K562 (cell line): ENCODE measurements at regions not wholly inside any gene's neighbourhood (a gene's known extent, or its start where the extent isn't known, plus 50 kb on each side); places are given as distances from the start of the nearest gene placed in this dataset.

ENCODE experiments used
- ATAC-seq: fragments of 200-7000 bp; cut with Tn5 transposase; 3 replicates; pipeline ENCODE4 v1.9.1; 2020; ENCODE audit warnings: moderate library complexity
- BruUV-seq: library from RNA; stranded (reverse); fragments of 400-500 nt; replicated peaks from 2 replicates; lab custom pipeline; 2021; lab: Mats Ljungman, UMichigan
- CTCF ChIA-PET: fragments of 300-600 bp; formaldehyde crosslinking; extraction: SDS; loops from one replicate; lab custom pipeline; 2021; ENCODE audit warnings: low intra/inter-chr PET ratio; lab: Yijun Ruan, JAX
- POLR2A ChIA-PET: fragments of 300-600, 350-650 bp; sonication (Branson Sonifier 250); formaldehyde crosslinking; extraction: SDS; loops from one replicate; lab custom pipeline; 2021; ENCODE audit warnings: antibody characterized with exemption, inconsistent platforms; lab: Yijun Ruan, JAX
- DNase-seq, 4 experiments: peaks; one replicate each; pipeline versions ENCODE4 v3.0.0 to v3.0.0-alpha.2; 2011 to 2018; ENCODE audit warnings: low spot score in 3 of 4, mixed read lengths in 3 of 4; ENCODE audit errors: extremely low read depth in 1 of 4
- FAIRE-seq: peaks from 2 replicates; lab custom pipeline; 2011; peaks lifted over from hg19 to GRCh38; lab: Jason Lieb, UNC
- H2AFZ ChIP-seq: 2 replicates; pipeline ENCODE4 v1.6.0; 2011; ENCODE audit warnings: low read depth, low read length, control low read depth, inconsistent platforms
- H3K27ac ChIP-seq: fragments of 200-600 bp; 3 replicates; pipeline ENCODE4 v1.8.0; 2011; ENCODE audit warnings: low read depth, mild to moderate bottlenecking, control low read depth, inconsistent platforms, low read length, moderate library complexity, mixed read lengths; ENCODE audit errors: extremely low read depth
- H3K27me3 ChIP-seq, 2 experiments: fragments of 300-600 bp in 1 of 2; 2 replicates in 1 of 2; 3 replicates in 1 of 2; pipeline versions ENCODE4 v1.6.0 to v1.8.0; 2011; ENCODE audit warnings: inconsistent platforms in 2 of 2, low read length in 2 of 2, mild to moderate bottlenecking in 1 of 2, mixed read lengths in 1 of 2, moderate library complexity in 1 of 2; ENCODE audit not compliant: control insufficient read depth in 2 of 2, insufficient read depth in 2 of 2
- H3K36me3 ChIP-seq: fragments of 300-600 bp; 3 replicates; pipeline ENCODE4 v1.8.0; 2011; ENCODE audit warnings: mild to moderate bottlenecking, low read length, inconsistent platforms; ENCODE audit not compliant: control insufficient read depth, insufficient read depth
- H3K4me1 ChIP-seq, 2 experiments: fragments of 200-600 bp in 1 of 2; replicated peaks in 1 of 2; 2 replicates in 1 of 2; 3 replicates in 1 of 2; pipeline versions ENCODE4 v1.5.1 to v1.8.0; 2011; ENCODE audit warnings: inconsistent platforms in 2 of 2, low read length in 2 of 2, mild to moderate bottlenecking in 1 of 2, mixed read lengths in 1 of 2, moderate library complexity in 1 of 2; ENCODE audit not compliant: control insufficient read depth in 2 of 2, insufficient read depth in 2 of 2
- H3K4me2 ChIP-seq: 2 replicates; pipeline ENCODE4 v1.6.1; 2011; ENCODE audit warnings: low read length, control low read depth, inconsistent platforms, mixed read lengths; ENCODE audit not compliant: insufficient read depth
- H3K4me3 ChIP-seq: fragments of 200-600 bp; sonication (generic), shearing (Covaris generic); 2 replicates; pipeline ENCODE4 v1.5.1; 2016; ENCODE audit warnings: control low read depth, inconsistent platforms
- H3K79me2 ChIP-seq: fragments of 200-600 bp; 3 replicates; pipeline ENCODE4 v1.8.0; 2011; ENCODE audit warnings: low read length, inconsistent platforms; ENCODE audit not compliant: control insufficient read depth, insufficient read depth
- H3K9ac ChIP-seq, 2 experiments: 2 replicates each; pipeline versions ENCODE4 v1.6.0 to v1.6.1; 2011; ENCODE audit warnings: low read depth in 2 of 2, low read length in 2 of 2, control low read depth in 1 of 2, inconsistent platforms in 1 of 2, mild to moderate bottlenecking in 1 of 2, mixed read lengths in 1 of 2; ENCODE audit not compliant: insufficient read depth in 1 of 2
- H3K9me1 ChIP-seq: one replicate; pipeline ENCODE4 v1.6.0; 2011; ENCODE audit warnings: inconsistent platforms, mild to moderate bottlenecking, low read length, moderate library complexity; ENCODE audit not compliant: control insufficient read depth, insufficient read depth
- H3K9me3 ChIP-seq: replicated peaks from 2 replicates; pipeline ENCODE4 v1.5.1; 2011; ENCODE audit warnings: low read depth, low read length, inconsistent platforms; ENCODE audit not compliant: control insufficient read depth, insufficient read depth
- H4K20me1 ChIP-seq: replicated peaks from 2 replicates; pipeline ENCODE4 v1.6.1; 2011; ENCODE audit warnings: low read length, inconsistent platforms, mixed read lengths; ENCODE audit not compliant: control insufficient read depth, insufficient read depth
- GABPB1 ChIP-seq: sonication (generic); formaldehyde crosslinking; IDR thresholded peaks from 2 replicates; pipeline ENCODE4 v1.8.0; 2022; ENCODE audit warnings: mild to moderate bottlenecking, missing genetic modification reagents
- HOXB6 ChIP-seq: fragments of 250-450 bp; sonication (Bioruptor Pico); IDR thresholded peaks from 2 replicates; pipeline ENCODE4 v1.5.1; 2022; ENCODE audit warnings: mild to moderate bottlenecking, borderline replicate concordance
- NCOA1 ChIP-seq: fragments of 450-650 bp; IDR thresholded peaks from 2 replicates; pipeline ENCODE4 v1.6.1; 2016; ENCODE audit warnings: low read depth
- NRF1 ChIP-seq, 2 experiments: fragments of 450-650 bp; IDR thresholded peaks in 1 of 2; conservative IDR thresholded peaks in 1 of 2; 2 replicates each; pipeline ENCODE4 v1.6.1; 2014; ENCODE audit warnings: mild to moderate bottlenecking in 2 of 2
- POLR3G ChIP-seq: IDR thresholded peaks from 2 replicates; pipeline ENCODE4 v1.6.1; 2011; ENCODE audit not compliant: insufficient read length, insufficient replicate concordance; ENCODE audit errors: extremely low read depth
- RB1 ChIP-seq: fragments of 450-650 bp; IDR thresholded peaks from 2 replicates; pipeline ENCODE4 v1.6.1; 2017; ENCODE audit warnings: low read depth, mild to moderate bottlenecking
- STAT6 ChIP-seq: sonication (generic); formaldehyde crosslinking; IDR thresholded peaks from 2 replicates; pipeline ENCODE4 v1.8.1; 2023; ENCODE audit warnings: mild to moderate bottlenecking, missing genetic modification reagents
- TGIF2 ChIP-seq: sonication (generic); formaldehyde crosslinking; IDR thresholded peaks from 2 replicates; pipeline ENCODE4 v1.8.1; 2022; ENCODE audit warnings: mild to moderate bottlenecking, missing genetic modification reagents, moderate library complexity
- ZMIZ1 ChIP-seq, 2 experiments: fragments of 150-350 bp in 1 of 2; IDR thresholded peaks; 2 replicates each; pipeline ENCODE4 v1.6.1; 2012 to 2016; ENCODE audit warnings: low read depth in 2 of 2, low read length in 2 of 2, mild to moderate bottlenecking in 1 of 2, moderate library complexity in 1 of 2
- ZNF3 ChIP-seq: fragments of 250-450 bp; sonication (Bioruptor Pico); IDR thresholded peaks from 2 replicates; pipeline ENCODE4 v1.5.0; 2021; ENCODE audit warnings: mild to moderate bottlenecking, moderate library complexity
- ZNF41 ChIP-seq: fragments of 250-450 bp; sonication (Bioruptor Pico); conservative IDR thresholded peaks from 2 replicates; pipeline ENCODE4 v1.4.0; 2020; ENCODE audit warnings: mild to moderate bottlenecking
- ZNF75A ChIP-seq: fragments of 450-650 bp; formaldehyde crosslinking; IDR thresholded peaks from 2 replicates; pipeline ENCODE4 v1.4.0; 2020; ENCODE audit warnings: mild to moderate bottlenecking
- WGBS: fragments of 100-300 bp; shearing (Covaris generic); methylation state at CpG from one replicate; pipeline ENCODE4 v1.1.6; 2016; ENCODE audit warnings: low coverage, mixed read lengths; ENCODE audit not compliant: insufficient coverage; ENCODE audit errors: missing lambda C conversion rate; 5-methylcytosine and 5-hydroxymethylcytosine counted together
- in situ Hi-C: fragments of 300-500 bp; cut with MboI; formaldehyde crosslinking; loops from 4 replicates; pipeline ENCODE4 v1.15.0; 2018; ENCODE audit warnings: inconsistent platforms, mixed read lengths
- intact Hi-C: fragments of 100-400 bp; cut with micrococcal nuclease; formaldehyde crosslinking; loops from 2 replicates; pipeline ENCODE4 v1.14.2; 2022
- TF ChIP-seq, protein P1 (sequence below): sonication (generic); IDR thresholded peaks from 2 replicates; pipeline ENCODE4 v1.6.1; 2016
- TF ChIP-seq, protein P2 (sequence below): conservative IDR thresholded peaks from 2 replicates; pipeline ENCODE4 v1.6.1; 2011; ENCODE audit warnings: low read depth, mild to moderate bottlenecking, low read length; ENCODE audit not compliant: control insufficient read depth

GRCh38 chr7:81159402-81159801, 240.6 kb upstream of the SEMA3C start (continued):
- TF ChIP-seq NRF1 (conservative IDR thresholded peaks at IDR 0.05 in 1 of 2, IDR thresholded peaks at IDR 0.05 in 1 of 2) (no peak), ZNF41 (no peak), POLR3G (no peak), HOXB6 (CRISPR knock-in tag) (no peak)
- TF ChIP-seq, all 486 proteins: peak for 8

DNA sequence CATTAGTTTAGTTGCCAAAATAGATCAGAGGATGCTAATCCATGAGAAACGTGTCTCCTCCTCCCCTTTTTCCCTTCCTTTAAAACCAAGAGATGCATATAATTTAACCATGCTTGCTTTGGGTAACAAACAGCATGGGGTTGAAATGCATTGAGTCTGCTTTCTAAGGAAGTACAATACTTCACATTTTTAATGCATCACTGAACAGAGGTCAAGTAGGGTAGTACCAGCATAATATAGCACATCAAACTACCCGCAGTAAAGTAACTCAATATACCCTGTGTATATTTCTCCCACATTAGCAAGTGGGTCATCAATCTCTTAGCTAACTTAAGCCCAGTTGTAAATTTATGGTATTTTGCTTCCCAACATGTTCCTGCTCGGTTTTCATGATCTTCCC, 239.3 kb upstream of the SEMA3C start:
- CTCF ChIA-PET = no interaction called here
- Histone ChIP-seq H3K9me1 (no peaks in the 10 kb centered on the region), H4K20me1 (no peaks in the 10 kb centered on the region), H3K4me2 (no peak overlapping the region), H3K79me2 (no peaks in the 10 kb centered on the region), H2AFZ (0 out of 2 replicates have a peak overlapping the region, but pooled peaks have one; percentile 11), H3K9me3 (no peaks in the 10 kb centered on the region), H3K27ac (no peak overlapping the region), H3K9ac (no peak overlapping the region), H3K4me1 (peaks cover 0 to 14% of the 10 kb centered on the region in 2 experiments; a peak in 2 of 5 replicates), H3K4me3 (no peak overlapping the region), H3K27me3 (no peaks in the 10 kb centered on the region), H3K36me3 (no peaks in the 10 kb centered on the region)
- ATAC-seq (no peak), DNase-seq (no peak), FAIRE-seq (no peak)
- 19% methylated on average over 3 of the region's 3 CpGs for WGBS
- no TSS peak for BruUV-seq
- in situ Hi-C loops = no loop called here
- POLR2A ChIA-PET = no interaction called here
- intact Hi-C loops = no loop called here
- TF ChIP-seq NCOA1 (no peak), STAT6 (CRISPR knock-in tag) (no peak), ZMIZ1 (IDR thresholded peaks at IDR 0.05; ENCODE audit: low read depth in 2 of 2, low read length in 2 of 2) (no peak), ZNF75A (CRISPR knock-in tag) (no peak), RB1 (no peak), ZNF3 (CRISPR knock-in tag) (no peak), GABPB1 (CRISPR knock-in tag) (no peak), TGIF2 (CRISPR knock-in tag) (no peak)
- TF ChIP-seq, protein P1, sequence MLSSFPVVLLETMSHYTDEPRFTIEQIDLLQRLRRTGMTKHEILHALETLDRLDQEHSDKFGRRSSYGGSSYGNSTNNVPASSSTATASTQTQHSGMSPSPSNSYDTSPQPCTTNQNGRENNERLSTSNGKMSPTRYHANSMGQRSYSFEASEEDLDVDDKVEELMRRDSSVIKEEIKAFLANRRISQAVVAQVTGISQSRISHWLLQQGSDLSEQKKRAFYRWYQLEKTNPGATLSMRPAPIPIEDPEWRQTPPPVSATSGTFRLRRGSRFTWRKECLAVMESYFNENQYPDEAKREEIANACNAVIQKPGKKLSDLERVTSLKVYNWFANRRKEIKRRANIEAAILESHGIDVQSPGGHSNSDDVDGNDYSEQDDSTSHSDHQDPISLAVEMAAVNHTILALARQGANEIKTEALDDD = no peak
- TF ChIP-seq, protein P2, sequence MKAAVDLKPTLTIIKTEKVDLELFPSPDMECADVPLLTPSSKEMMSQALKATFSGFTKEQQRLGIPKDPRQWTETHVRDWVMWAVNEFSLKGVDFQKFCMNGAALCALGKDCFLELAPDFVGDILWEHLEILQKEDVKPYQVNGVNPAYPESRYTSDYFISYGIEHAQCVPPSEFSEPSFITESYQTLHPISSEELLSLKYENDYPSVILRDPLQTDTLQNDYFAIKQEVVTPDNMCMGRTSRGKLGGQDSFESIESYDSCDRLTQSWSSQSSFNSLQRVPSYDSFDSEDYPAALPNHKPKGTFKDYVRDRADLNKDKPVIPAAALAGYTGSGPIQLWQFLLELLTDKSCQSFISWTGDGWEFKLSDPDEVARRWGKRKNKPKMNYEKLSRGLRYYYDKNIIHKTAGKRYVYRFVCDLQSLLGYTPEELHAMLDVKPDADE = no peak
